ENCODE measurements at regions not wholly inside any gene's neighbourhood (a gene's known extent, or its start where the extent isn't known, plus 50 kb on each side); places are given as distances from the start of the nearest gene placed in this dataset.
"Not testable (repeated sequence)": the region's sequence is repeated elsewhere in the genome, so short reads cannot be mapped to it uniquely, and the experiment has no call there.

DNA sequence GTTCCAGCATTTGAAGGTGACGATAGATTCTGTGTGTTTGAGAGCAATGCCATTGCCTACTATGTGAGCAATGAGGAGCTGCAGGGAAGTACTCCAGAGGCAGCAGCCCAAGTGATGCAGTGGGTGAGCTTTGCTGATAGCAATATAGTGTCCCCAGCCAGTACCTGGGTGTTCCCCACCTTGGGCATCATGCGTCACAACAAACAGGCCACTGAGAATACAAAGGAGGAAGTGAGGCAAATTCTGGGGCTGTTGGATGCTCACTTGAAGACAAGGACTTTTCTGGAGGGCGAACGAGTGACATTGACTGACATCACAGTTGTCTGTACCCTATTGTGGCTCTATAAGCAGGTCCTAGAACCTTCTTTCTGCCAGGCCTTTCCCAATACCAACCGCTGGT is 142.0 kb downstream of the PLS3 start:
- no peak for ATAC-seq
- DNase-seq (ENCODE audit: low spot score): no peak

DNA sequence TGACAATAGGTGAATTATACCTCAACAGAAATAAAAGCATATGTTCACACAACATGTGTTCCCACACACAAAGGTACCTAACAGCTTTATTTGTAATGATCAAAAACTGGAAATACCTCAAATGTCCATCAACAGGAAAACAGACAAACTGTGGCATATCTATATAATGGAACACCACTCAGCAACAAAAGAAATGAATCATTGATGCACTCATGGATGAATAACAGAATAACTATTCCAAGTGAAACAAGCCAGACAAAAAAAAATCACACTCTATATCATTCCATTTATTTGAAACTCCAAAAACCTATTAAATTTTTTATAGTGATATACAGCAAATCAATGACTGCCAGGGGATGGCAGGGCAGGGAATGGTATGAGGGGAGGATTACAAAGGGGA is 148.1 kb downstream of the PLS3 start:
- DNase-seq (ENCODE audit: low spot score) (no peak), ATAC-seq (no peak)

DNA sequence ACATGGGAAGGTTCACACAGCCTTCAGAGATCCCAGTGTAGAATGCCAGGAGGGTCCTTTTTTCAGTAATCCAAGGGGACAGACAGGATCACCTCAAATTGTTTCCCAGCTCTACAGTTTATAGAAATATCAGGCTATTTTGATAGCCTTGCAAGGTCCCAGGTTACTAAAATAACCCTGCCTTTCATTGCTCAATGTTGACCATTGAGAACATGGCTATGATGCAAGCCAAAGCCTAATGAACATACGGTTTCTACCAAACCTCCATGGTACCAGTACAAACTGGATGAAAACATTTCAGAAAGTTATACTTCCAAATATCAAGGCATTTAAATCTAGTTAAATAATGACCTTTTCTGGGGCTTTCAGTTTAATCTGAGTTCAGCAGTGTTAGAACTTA is 151.5 kb downstream of the PLS3 start:
- no peak for DNase-seq (ENCODE audit: low spot score)
- ATAC-seq: peak; percentile 52

GRCh38 chrX:115713460-115713859 is 152.5 kb downstream of the PLS3 start:
- DNase-seq (ENCODE audit: low spot score): no peak
- no peak for ATAC-seq

- no peak for ATAC-seq
- DNase-seq (ENCODE audit: low spot score): no peak
Observed at GRCh38 chrX:115719171-115719570, 158.2 kb downstream of the PLS3 start.

GRCh38 chrX:115722724-115723433 is 161.9 kb downstream of the PLS3 start:
- ATAC-seq; DNase-seq (ENCODE audit: low spot score): not testable (repeated sequence)

GRCh38 chrX:115725370-115725769 is 164.4 kb downstream of the PLS3 start:
- ATAC-seq; DNase-seq (ENCODE audit: low spot score): not testable (repeated sequence)

DNA sequence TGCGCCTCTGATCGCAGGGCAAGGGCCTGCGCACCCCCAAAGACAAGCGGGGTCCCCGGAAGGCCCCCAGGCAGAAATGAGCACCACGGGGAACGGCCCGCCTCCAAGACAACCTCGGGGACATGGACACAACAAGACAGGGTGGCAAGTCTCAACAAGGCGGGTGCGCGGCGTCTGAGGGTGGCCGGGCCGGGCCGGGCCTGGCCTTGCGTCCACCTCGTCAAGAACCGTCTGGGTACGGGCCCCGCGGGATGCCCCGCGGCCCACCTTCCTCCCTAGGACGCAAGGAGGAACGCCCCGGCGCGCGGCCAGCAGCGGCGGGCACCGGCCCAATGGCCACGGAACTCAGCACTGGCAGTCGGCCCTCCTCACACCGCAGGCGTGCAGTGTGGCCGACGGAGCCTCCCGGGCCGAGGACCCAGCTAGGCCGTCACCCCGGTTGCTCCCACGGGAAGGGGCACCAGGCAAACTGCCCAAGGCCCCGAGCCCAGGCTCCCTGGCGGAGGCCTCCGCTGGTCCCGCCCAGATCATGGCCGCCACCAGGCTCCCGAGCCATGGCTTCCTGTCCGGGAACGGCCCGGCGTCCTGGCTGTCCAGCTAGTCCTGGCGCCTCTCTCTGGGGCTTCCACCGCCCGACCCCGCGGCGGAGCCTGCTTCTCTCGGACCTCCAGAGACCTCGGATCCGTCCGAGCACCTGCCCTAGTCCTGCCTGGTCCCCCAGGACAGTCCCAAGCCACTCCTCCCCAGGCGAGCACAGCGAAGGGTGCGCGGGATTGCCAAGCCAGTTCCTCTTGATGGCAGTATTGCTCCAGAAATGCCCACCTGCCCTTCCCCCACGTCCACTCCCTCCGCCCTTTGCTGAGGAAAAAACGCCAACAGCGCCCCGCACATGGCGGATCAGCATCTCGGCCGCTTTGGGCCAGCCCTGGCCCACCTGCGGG is 167.1 kb downstream of the PLS3 start:
- not testable (repeated sequence) for ATAC-seq; DNase-seq (ENCODE audit: low spot score)

- not testable (repeated sequence) for ATAC-seq; DNase-seq (ENCODE audit: low spot score)
Observed at GRCh38 chrX:115732530-115732929, 171.6 kb downstream of the PLS3 start.

DNA sequence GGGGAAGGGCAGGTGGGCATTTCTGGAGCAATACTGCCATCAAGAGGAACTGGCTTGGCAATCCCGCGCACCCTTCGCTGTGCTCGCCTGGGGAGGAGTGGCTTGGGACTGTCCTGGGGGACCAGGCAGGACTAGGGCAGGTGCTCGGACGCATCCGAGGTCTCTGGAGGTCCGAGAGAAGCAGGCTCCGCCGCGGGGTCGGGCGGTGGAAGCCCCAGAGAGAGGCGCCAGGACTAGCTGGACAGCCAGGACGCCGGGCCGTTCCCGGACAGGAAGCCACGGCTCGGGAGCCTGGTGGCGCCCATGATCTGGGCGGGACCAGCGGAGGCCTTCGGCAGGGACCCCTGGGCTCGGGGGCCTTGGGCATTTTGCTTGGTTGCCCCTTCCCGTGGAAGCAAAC is 174.3 kb downstream of the PLS3 start:
- not testable (repeated sequence) for ATAC-seq; DNase-seq (ENCODE audit: low spot score)
